ENCODE measurements at regions not wholly inside any gene's neighbourhood (a gene's known extent, or its start where the extent isn't known, plus 50 kb on each side); places are given as distances from the start of the nearest gene placed in this dataset.

DNA sequence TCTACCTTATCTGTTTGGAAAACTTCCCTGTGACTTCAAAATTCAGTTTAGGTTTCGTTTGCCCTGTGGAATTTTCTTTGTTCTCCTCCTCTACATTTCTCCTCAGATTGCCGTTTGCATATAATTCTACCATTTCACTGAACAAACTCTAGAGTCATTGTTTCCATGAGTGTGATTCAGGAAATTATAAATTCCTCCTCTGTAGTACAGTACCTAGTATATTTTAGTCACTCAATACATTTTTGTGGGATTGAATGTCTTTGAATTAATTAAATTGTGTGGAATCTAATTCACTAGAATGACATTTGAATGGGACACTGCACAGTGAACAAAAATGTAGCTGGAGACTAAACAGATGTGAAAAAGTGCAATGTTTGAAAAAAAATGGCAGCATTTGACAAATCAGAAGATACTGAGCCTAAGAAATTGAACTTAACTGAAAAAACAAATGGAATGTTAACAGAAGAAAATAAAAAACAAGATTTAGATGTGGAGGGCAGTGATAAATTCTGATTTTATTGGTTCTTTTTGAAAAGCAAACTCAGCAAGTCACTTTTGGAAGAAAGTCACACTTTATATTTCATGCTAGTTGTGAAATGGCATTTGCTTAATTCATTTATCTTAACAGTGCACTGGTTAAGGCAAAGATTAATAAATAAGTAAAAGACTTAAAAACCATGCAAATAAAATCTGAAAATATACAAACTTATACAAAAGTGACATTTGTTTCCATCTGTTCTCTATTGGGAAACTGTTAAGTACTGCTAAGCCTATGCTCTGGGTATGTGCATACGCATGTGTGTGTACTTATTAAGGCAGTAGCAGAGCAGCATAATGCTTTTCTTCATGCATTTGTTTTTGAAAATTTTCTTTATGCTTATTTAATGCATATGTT, 512.3 kb downstream of the FAT4 start:
- DNase-seq, result no peak

DNA sequence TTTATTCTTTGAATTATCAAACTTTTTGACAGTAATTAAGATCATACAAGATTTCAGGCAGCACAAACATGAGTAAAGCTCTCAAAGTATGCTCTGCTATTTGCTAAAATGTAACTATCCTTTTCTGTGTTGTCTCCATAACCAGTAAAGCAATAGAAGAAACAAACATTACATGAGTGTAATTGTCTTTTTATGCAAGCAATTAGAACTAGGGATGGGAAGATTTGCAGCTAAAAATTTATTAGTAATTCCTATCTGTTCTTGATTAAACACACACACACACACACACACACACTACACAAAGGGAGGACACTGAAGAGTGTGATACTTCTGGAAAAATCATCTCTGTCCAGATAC, 512.9 kb downstream of the FAT4 start:
- DNase-seq, result no peak

- DNase-seq, result no peak
Observed at GRCh38 chr4:125828346-125828745, 513.6 kb downstream of the FAT4 start.

DNA sequence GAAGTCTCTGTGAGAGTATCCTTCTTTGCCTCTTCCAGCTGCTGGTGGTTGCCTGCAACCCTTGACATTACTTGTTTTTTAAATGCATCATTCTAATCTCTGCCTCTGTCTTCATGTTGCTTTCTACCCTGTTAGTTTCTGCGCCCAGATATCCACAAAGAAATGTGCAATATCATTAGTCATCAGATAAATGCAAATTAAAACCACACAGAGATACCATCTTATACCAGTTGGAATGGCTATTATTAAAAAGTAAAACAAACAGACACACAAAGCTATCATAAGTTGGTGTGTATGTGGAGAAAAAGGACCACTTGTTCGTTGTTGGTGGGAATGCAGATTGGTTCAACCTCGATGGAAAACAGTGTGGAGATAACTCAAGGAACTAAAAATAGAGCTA, 517.4 kb downstream of the FAT4 start:
- no peak for DNase-seq

DNA sequence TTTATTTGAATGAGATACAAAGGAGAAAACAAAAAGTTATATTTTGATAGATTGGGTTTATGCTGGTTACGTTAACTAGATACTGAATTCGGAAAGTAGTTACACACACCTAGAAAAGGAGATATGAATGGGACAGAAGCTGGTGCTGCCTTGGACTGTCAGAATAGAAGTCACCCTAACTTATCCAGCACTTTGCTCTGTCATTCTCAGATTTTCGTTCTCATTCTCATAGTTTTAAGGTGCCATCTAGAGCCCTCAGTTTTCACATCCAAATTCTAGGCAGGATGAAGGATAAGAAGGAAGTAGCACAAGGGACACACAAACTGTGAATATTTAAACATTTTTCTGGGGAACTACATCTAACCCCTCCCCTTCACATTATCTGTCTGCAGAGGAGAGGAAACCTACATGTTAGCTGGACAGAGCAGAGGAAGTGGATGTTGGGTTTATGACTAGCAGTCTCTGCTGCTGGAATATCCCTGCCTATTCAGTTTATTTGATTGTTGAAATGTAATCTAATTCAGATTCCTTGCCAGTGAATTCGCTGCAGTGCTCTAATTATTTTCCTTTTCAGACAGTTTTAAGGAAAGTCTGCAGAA, 521.9 kb downstream of the FAT4 start:
- no peak for DNase-seq

GRCh38 chr4:125837493-125838201, 522.9 kb downstream of the FAT4 start:
- no peak for DNase-seq

DNA sequence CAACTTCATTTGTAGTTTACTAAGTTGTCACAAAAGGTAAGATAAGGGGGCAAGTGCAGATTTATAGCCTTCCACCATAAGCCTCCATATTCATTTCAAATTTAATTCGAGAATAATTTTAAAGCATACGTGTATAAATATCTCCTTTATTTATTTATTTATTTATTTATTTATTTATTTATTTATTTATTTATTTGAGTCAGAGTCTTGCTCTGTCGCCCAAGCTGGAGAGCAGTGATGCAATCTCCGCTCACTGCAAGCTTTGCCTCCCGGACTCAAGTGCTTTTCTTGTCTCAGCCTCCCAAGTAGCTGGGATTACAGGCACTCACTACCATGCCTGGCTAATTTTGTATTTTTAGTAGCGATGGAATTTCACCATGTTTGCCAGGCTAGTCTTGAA, 523.4 kb downstream of the FAT4 start:
- no peak for DNase-seq

- no peak for DNase-seq
Observed at GRCh38 chr4:125838924-125839323, 524.2 kb downstream of the FAT4 start.

DNA sequence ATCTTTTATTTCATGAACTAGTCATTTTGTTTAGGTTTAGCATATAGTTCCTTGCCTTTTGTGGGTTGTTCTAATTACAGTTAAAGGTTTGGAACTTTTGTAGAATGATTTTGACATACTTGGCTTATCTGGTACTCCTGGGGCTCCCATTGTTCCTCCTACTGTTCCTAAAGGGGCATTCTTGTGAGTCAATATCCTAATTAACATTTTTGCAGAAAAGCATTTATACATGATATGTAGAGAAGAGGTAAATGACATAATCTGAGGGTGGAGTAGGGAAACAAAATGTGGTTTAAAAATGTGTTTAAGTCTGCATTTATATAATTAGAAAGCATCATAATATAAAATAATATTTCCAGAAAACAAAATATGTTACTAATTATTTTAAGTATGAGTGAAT, 529.2 kb downstream of the FAT4 start:
- no peak for DNase-seq

DNA sequence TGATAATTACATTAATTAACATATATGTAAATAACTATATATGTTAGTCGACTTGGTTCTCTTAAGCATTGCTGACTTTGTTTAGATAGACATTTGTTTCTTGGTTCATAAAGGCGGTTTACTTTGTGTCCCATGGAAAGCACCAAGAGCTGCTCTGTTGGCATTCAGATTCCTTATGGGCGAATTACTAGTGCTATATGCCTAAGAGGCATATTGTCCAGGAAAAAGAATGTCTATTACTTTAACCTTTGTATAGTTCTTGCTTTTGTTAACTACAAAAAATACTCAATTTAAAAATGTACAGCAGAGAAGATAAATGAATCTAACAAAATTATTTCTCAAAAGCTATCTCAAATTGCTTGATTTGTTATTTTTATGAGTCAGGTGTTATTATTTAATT, 532.8 kb downstream of the FAT4 start:
- no peak for DNase-seq

GRCh38 chr4:125849869-125850268, 535.1 kb downstream of the FAT4 start:
- DNase-seq, result no peak

DNA sequence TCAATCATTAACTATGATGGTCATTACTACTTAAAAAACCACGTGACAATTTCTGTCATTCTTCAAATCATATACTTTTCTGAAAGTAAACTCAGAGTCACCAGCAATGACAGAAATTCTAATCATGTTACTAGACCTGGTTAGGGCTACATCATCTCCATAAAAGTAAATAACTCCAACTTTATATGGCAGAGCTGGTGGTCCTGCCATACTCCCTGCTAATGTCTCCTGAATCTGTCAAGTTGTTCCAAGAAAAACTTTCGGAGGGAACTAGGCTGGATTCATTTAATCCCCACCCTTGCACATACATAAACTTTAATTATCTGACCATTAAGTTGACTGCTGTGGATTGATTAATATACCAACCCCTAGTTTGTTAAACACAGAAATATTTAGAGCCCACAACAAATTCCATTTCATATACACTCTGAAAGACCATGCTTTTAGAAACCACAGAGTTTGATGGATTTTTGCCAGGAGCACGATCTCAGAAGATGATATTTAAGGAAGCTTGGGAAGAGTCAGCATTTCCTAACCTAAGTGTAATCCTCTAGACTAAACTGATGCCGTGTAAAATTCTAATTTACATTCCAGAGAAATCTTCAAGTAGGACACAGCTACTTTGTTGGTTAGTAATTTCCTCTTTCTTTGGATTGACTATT, 577.0 kb downstream of the FAT4 start:
- no peak for DNase-seq

GRCh38 chr4:125904802-125905201, 590.0 kb downstream of the FAT4 start:
- DNase-seq, result no peak

- DNase-seq, result no peak
Observed at GRCh38 chr4:125911058-125911457, 596.3 kb downstream of the FAT4 start.

- no peak for DNase-seq
Observed at GRCh38 chr4:125911481-125911880, 596.7 kb downstream of the FAT4 start.

- no peak for DNase-seq
Observed at GRCh38 chr4:125917559-125917958, 602.8 kb downstream of the FAT4 start.

GRCh38 chr4:125928652-125929051, 613.9 kb downstream of the FAT4 start:
- DNase-seq, result no peak

DNA sequence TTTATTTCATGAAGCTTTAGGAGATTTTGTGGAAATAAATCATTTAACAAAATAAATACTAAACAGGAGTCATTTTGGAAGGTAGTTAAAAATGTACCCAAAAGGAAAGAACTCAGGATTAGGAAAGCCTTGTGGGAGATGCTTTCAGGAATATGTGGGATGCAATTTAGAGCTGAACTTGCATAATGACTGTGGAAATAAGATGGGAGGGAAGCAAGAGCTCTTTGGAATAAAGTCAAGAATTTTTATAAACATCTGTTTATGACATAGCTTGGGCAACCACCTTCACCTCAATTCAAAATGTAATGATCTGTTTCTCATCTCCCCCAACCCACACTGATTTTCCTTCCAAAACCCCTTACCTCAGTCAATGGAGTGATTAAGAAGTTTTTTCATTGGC, 623.8 kb downstream of the FAT4 start:
- no peak for DNase-seq

- no peak for DNase-seq
Observed at GRCh38 chr4:125940426-125940825, 625.7 kb downstream of the FAT4 start.

DNA sequence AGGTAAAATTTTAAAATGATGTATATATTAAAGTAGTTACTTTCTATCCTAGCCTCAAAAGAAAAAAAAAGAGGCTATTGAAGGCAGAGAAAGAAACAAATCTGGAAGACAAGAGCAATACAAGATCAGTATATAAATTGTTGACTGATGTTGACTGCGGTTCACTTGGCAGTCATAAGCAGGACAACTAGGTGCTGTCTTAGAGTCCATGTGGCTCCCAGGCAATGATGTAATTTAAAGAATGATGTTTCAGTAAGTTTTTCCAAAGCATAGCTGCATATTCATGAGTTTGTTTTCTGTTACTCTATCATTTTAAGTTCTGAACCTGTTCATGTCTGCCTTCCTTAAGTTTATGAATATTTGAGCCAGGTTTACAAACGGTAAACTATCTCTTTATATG, 630.2 kb downstream of the FAT4 start:
- DNase-seq, result no peak

DNA sequence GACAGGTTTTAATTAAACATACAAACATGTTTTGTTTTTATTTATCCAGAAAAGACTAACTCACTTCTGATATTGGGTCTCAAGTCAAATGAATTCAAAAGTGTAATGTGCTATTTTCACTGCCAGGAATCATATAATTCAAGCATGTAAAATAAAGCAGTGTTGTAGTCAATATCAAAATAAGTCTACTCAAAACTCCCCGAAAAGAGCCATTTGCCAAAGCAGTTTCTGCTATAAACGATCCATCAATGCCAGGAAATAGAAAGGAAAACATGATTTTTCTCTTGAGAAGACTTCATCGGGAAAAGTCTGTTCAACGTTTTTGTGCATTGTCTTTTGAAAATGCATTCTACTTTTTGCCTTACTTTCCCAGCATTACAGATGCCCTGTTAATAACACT, 633.3 kb downstream of the FAT4 start:
- no peak for DNase-seq

DNA sequence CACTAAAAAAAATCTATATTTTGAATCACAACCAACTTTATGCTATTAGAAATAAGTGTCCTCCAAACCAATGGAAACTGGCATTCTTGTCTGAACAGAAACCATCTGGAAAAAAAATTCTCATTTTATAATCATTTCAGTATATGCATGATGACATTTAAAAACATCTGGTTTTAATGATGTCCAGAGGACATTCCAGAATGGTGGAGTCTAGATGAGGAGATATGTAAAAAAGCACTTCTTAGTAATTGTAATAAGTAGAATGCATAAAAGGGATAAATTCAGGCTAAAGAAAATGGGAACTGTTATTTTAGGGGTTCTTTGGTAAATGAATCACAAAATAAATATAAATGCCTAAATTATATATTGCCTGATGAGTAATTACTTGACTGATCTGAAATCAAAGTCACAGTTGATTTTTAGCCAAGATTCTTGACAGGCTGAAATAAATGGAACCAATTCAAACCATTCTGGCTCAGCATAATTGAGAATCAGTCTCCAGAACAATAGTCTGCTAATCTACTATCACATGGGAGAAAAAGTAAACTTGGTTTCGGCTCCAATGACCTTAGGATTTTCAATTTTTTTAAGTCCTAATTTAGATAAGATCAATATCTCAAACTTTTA, 636.6 kb downstream of the FAT4 start:
- no peak for DNase-seq

DNA sequence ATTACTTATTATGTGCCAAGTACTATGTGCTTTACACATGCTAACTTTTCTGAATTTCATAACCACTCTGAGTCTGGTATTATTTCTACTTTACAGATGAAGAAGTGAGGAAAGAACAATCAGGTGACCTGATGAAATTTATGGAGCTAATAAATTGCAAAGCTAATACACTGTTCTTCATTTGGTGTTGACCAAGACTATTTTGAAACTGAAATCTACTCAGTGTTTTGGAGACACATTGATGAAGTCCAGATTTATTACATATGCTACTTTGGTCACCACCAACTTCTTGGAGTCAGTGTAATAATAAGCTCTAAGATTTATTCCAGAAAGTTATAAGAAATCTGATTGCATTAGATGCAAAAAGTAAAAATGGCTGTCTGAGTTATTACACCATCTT, 637.9 kb downstream of the FAT4 start:
- DNase-seq, result no peak

Measured in suppressor macrophage treated with lipopolysaccharide for 1 hour (primary cell).